Kidney epithelial cell (primary cell): ENCODE measurements at regions not wholly inside any gene's neighbourhood (a gene's known extent, or its start where the extent isn't known, plus 50 kb on each side); places are given as distances from the start of the nearest gene placed in this dataset.

Experiments used
- DNase-seq: peaks from one replicate; pipeline ENCODE4 v3.0.0-alpha.2; 2010; ENCODE audit warnings: low read depth
- H3K27me3 ChIP-seq: 2 replicates; pipeline ENCODE4 v1.6.0; 2011; ENCODE audit warnings: low read length; ENCODE audit not compliant: control insufficient read depth, insufficient read depth
- H3K36me3 ChIP-seq: 2 replicates; pipeline ENCODE4 v1.5.1; 2011; ENCODE audit warnings: low read length; ENCODE audit not compliant: control insufficient read depth, insufficient read depth
- H3K4me3 ChIP-seq: 2 replicates; pipeline ENCODE4 v1.5.1; 2011; ENCODE audit warnings: low read depth, mild to moderate bottlenecking, control low read depth, low read length
- TF ChIP-seq, protein P1 (sequence below): IDR thresholded peaks from 2 replicates; pipeline ENCODE4 v1.5.1; 2011; ENCODE audit warnings: mild to moderate bottlenecking, moderate library complexity, low read length, control low read depth, inconsistent platforms; ENCODE audit not compliant: insufficient read depth, poor library complexity, severe bottlenecking

DNA sequence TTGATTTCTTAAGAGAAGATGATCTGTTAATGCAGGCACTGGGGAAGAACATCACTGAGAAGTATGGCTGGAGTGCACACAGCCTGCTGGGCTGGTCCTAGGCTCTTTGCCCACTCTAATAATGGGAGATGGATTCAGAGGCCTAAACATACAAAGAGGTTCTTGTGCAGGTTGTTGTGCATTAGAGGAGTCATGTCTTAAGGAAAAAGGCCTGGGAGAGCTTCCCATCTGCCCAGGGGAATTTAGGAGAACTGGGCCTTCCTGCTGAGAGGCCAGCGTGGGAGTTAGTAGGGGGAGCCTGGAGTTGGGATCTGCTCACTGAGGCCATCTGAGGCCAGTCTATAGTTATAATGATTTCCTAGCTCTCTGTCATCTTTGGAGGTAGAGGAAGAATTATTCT, 126.7 kb downstream of the TLR5 start:
- H3K27me3 ChIP-seq, result no peaks in the 10 kb centered on the region
- TF ChIP-seq, protein P1, sequence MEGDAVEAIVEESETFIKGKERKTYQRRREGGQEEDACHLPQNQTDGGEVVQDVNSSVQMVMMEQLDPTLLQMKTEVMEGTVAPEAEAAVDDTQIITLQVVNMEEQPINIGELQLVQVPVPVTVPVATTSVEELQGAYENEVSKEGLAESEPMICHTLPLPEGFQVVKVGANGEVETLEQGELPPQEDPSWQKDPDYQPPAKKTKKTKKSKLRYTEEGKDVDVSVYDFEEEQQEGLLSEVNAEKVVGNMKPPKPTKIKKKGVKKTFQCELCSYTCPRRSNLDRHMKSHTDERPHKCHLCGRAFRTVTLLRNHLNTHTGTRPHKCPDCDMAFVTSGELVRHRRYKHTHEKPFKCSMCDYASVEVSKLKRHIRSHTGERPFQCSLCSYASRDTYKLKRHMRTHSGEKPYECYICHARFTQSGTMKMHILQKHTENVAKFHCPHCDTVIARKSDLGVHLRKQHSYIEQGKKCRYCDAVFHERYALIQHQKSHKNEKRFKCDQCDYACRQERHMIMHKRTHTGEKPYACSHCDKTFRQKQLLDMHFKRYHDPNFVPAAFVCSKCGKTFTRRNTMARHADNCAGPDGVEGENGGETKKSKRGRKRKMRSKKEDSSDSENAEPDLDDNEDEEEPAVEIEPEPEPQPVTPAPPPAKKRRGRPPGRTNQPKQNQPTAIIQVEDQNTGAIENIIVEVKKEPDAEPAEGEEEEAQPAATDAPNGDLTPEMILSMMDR, result no peak

DNA sequence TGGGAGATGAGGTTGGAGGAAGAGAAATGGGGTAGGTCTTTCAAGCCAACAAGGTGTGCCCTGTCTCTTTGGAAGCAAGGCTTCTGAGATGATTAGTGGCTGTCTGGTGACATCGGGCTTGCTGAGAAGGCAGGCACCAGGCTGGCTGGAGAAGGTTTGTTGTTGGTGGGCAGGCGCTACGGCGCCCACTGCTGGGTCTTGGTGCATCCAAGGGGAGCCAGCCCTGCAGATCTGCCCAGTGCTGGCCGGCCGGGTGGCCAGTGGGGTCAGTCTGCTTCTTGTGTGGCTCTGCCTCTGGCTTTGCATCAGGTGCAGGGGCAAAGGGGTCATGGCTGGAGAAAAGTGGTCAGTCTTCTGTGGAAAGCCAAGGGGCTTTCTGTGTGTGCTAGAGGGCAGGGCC, 126.2 kb downstream of the TLR5 start:
- no peaks in the 10 kb centered on the region for H3K27me3 ChIP-seq
- DNase-seq, result no peak
- H3K36me3 ChIP-seq, result no peaks in the 10 kb centered on the region
- TF ChIP-seq, protein P1, result no peak
- no peak overlapping the region for H3K4me3 ChIP-seq

More for the DNA sequence above, 126.7 kb downstream of the TLR5 start:
- Histone ChIP-seq H3K36me3 (no peaks in the 10 kb centered on the region), H3K4me3 (no peak overlapping the region)
- no peak for DNase-seq

DNA sequence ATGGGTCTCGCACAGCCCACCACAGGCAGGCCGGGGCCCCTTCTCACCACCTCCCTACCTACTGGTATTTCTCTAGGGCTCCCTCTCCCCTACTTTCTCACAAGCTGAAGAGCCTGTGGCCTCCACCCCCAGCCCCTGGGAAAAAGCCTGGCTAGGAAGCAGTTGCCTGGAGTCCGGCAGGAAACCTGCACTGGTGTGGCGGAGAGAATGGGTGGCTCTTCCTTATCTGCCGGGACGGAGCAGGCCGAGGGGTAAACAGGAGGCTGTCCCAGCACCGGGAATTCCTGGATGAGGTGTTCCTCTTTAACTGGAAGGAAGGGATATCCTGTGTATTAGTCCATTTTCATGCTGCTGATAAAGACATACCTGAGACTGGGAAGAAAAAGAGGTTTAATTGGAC, 125.8 kb downstream of the TLR5 start:
- TF ChIP-seq, protein P1, result no peak
- Histone ChIP-seq H3K4me3 (no peak overlapping the region), H3K27me3 (no peaks in the 10 kb centered on the region), H3K36me3 (no peaks in the 10 kb centered on the region)
- no peak for DNase-seq

DNA sequence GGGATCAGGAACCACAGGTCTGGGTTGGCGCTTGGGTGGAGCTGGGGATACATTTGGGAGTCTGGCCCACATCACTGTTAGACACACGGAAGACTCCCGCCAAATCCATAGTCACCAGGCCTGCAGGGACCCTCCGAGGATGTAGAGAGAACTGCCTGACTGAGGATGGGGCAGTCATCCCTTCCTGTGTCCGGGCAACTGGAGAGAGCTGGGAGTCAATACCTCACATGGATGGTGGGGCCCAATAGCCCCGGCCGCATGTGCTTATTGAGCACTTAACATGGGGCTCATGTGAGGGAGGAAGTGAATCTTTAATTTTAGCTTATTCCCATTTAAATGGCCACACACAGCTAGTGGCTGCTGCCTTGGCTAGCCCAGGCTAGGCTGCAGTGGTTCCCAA, 124.5 kb downstream of the TLR5 start:
- Histone ChIP-seq H3K27me3 (no peaks in the 10 kb centered on the region), H3K36me3 (no peaks in the 10 kb centered on the region), H3K4me3 (no peak overlapping the region)
- DNase-seq, result no peak
- TF ChIP-seq, protein P1, result no peak

DNA sequence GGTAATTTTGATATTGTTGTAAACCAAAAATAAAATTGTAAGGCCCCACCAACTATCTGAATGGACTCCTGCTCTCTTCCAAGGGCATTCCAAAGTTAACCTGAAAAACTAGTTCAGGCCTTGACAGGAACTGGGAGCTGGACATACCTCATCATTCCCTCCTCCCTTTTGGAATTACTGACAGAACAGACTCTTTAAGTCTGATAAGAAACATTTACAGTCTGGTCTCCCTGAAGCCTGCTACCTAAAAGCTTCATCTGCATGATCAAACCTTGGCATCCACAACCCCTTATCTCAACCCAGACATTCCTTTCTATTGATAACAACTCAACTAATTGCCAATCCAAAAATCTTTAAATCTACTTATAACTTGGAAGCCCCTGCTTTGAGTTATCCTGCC, 123.8 kb downstream of the TLR5 start:
- Histone ChIP-seq H3K36me3 (no peaks in the 10 kb centered on the region), H3K27me3 (no peaks in the 10 kb centered on the region), H3K4me3 (no peak overlapping the region)
- TF ChIP-seq, protein P1, result no peak
- DNase-seq, result no peak

DNA sequence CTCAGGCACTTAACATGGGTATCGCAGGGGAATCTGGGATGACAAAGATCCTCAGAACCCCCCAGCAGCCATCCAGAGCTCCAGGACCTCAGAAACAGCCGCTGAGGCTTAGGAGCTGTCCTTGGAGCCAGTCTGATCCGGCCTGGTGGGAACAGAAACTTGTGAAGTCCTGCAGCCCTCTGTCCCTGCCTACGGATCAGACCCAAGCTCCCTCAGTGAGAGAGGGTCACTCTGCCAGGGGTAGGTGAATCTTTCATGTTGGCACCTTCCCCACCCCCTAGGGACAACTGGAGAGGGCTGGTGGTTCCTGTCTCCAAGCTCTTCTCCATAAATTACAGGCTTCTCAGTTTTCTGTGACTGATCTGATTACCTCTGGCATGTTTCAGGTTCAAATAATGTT, 122.3 kb downstream of the TLR5 start:
- TF ChIP-seq, protein P1, result no peak
- no peak overlapping the region for H3K4me3 ChIP-seq
- H3K27me3 ChIP-seq, result no peaks in the 10 kb centered on the region
- no peaks in the 10 kb centered on the region for H3K36me3 ChIP-seq
- DNase-seq, result no peak
